ENCODE measurements at regions not wholly inside any gene's neighbourhood (a gene's known extent, or its start where the extent isn't known, plus 50 kb on each side); places are given as distances from the start of the nearest gene placed in this dataset.
"Not testable (repeated sequence)": the region's sequence is repeated elsewhere in the genome, so short reads cannot be mapped to it uniquely, and the experiment has no call there.

- no peak for TF ChIP-seq CTCF (IDR thresholded peaks at IDR 0.05; ENCODE audit: low read length, missing control alignments)
- no peak overlapping the region for H3K4me3 ChIP-seq (replicated peaks; ENCODE audit: low read depth, low read length)
- DNase-seq (ENCODE audit: low read depth), result no peak
Observed at GRCh38 chr10:43842072-43842471, 193.4 kb upstream of the ZNF32 start.

- H3K4me3 ChIP-seq (replicated peaks; ENCODE audit: low read depth, low read length), result no peak overlapping the region
- TF ChIP-seq CTCF (IDR thresholded peaks at IDR 0.05; ENCODE audit: low read length, missing control alignments), result no peak
- no peak for DNase-seq (ENCODE audit: low read depth)
Observed at GRCh38 chr10:43839973-43840372, 191.3 kb upstream of the ZNF32 start.

- H3K4me3 ChIP-seq (replicated peaks; ENCODE audit: low read depth, low read length); DNase-seq (ENCODE audit: low read depth): not testable (repeated sequence)
Observed at GRCh38 chr10:43834751-43835150, 186.1 kb upstream of the ZNF32 start.

- DNase-seq (ENCODE audit: low read depth), result no peak
- no peak overlapping the region for H3K4me3 ChIP-seq (replicated peaks; ENCODE audit: low read depth, low read length)
- TF ChIP-seq CTCF (IDR thresholded peaks at IDR 0.05; ENCODE audit: low read length, missing control alignments), result no peak
Observed at GRCh38 chr10:43827853-43828252, 179.2 kb upstream of the ZNF32 start.

- TF ChIP-seq CTCF (IDR thresholded peaks at IDR 0.05; ENCODE audit: low read length, missing control alignments), result no peak
- H3K4me3 ChIP-seq (replicated peaks; ENCODE audit: low read depth, low read length), result no peak overlapping the region
- DNase-seq (ENCODE audit: low read depth), result no peak
Observed at GRCh38 chr10:43825984-43826383, 177.3 kb upstream of the ZNF32 start.

GRCh38 chr10:43825421-43825820, 176.7 kb upstream of the ZNF32 start:
- no peak overlapping the region for H3K4me3 ChIP-seq (replicated peaks; ENCODE audit: low read depth, low read length)
- no peak for DNase-seq (ENCODE audit: low read depth)
- no peak for TF ChIP-seq CTCF (IDR thresholded peaks at IDR 0.05; ENCODE audit: low read length, missing control alignments)

GRCh38 chr10:43824934-43825333, 176.3 kb upstream of the ZNF32 start:
- peak; percentile 64 for DNase-seq (ENCODE audit: low read depth)
- no peak overlapping the region for H3K4me3 ChIP-seq (replicated peaks; ENCODE audit: low read depth, low read length)
- no peak for TF ChIP-seq CTCF (IDR thresholded peaks at IDR 0.05; ENCODE audit: low read length, missing control alignments)

All from fibroblast of pulmonary artery (primary cell).